ENCODE measurements at regions not wholly inside any gene's neighbourhood (a gene's known extent, or its start where the extent isn't known, plus 50 kb on each side); places are given as distances from the start of the nearest gene placed in this dataset.

GRCh38 chr10:118979661-118980060, 49.9 kb upstream of the NANOS1 start:
- no peak for FAIRE-seq

More at GRCh38 chr10:118979661-118980060, 49.9 kb upstream of the NANOS1 start:
- no peak for DNase-seq (ENCODE audit: insufficient read length, low spot score)

All from GM19239 (cell line).